Activated naive CD4-positive, alpha-beta T cell treated with anti-CD3 and anti-CD28 coated beads, Interleukin-2, amount 50 U/mL, for 24 hours (primary cell): ENCODE measurements at regions not wholly inside any gene's neighbourhood (a gene's known extent, or its start where the extent isn't known, plus 50 kb on each side); places are given as distances from the start of the nearest gene placed in this dataset.

Experiments
- H3K27ac Mint-ChIP-seq: one replicate; pipeline ENCODE4 v1.8.0; 2021; ENCODE audit warnings: mild to moderate bottlenecking, mixed read lengths
- H3K27me3 Mint-ChIP-seq: one replicate; pipeline ENCODE4 v1.8.0; 2021; ENCODE audit warnings: mixed read lengths
- H3K36me3 Mint-ChIP-seq: one replicate; pipeline ENCODE4 v1.8.0; 2021; ENCODE audit warnings: mixed read lengths
- H3K4me1 Mint-ChIP-seq: one replicate; pipeline ENCODE4 v1.8.0; 2021; ENCODE audit warnings: mixed read lengths
- H3K4me3 Mint-ChIP-seq: one replicate; pipeline ENCODE4 v1.8.0; 2021; ENCODE audit warnings: mild to moderate bottlenecking, mixed read lengths
- H3K9me3 Mint-ChIP-seq: one replicate; pipeline ENCODE4 v1.8.0; 2021; ENCODE audit warnings: mixed read lengths

DNA sequence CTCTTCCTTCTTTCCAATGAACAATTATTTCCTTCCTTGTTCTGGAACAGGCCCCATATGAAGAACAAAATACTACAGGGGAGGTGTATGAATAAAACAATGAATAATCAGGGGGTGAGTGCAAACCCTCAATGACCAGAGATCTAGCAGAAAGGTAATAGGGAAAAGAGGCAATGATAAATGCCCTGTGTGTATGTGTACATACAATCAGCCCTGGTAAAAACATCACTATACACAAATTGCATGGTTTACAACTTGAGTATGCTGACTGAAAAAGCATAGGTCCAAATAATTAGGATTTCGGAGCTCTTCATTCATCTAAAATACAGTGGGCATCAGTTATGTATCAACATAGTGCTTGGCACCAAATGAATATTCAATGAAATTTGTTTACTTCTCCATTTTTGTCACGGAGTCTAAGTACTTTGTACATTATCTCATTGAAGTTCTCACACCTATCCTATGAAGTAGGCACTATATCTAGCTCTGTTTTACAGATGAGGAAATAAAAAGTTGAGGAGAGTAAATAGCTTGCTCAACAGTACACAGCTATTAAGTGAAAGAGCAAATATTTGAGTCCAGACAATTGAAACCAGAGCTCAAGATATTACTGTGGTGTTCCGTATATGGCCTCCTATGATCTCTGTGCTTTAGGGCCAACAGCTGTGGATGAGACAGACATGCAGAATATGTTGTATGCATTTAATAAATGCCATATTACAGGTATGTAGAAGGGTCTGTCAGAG is 1065.4 kb downstream of the SORCS3 start:
- H3K4me1 Mint-ChIP-seq: no peaks in the 10 kb centered on the region
- no peak overlapping the region for H3K4me3 Mint-ChIP-seq
- H3K27ac Mint-ChIP-seq: no peak overlapping the region
- H3K36me3 Mint-ChIP-seq: no peaks in the 10 kb centered on the region
- no peaks in the 10 kb centered on the region for H3K9me3 Mint-ChIP-seq
- no peaks in the 10 kb centered on the region for H3K27me3 Mint-ChIP-seq

DNA sequence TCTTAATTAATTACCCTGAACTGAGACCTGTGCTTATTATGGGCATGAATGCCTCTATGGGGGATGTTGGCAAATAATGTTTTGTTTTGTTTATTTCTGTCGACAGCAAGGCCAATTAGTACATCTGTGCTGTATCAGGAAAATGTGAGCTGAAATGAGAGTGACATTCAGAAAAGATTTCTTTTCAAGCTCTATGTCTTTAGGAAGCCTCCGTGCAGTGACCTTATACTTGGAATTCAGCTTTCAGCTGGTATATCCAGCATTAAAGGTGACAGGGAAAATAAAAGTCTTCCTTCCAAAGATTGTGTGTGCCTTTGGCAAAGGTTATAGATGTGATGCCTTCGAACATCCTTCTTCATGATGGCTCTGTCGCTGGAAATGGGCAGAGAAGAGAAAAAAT is 1061.1 kb downstream of the SORCS3 start:
- H3K4me1 Mint-ChIP-seq: no peaks in the 10 kb centered on the region
- no peaks in the 10 kb centered on the region for H3K36me3 Mint-ChIP-seq
- peaks cover 3% of the 10 kb centered on the region for H3K27me3 Mint-ChIP-seq
- H3K4me3 Mint-ChIP-seq: no peak overlapping the region
- no peaks in the 10 kb centered on the region for H3K9me3 Mint-ChIP-seq
- H3K27ac Mint-ChIP-seq: no peak overlapping the region

- Mint-ChIP-seq H3K27ac (no peak overlapping the region), H3K9me3 (no peaks in the 10 kb centered on the region), H3K4me3 (no peak overlapping the region), H3K4me1 (no peaks in the 10 kb centered on the region), H3K36me3 (no peaks in the 10 kb centered on the region), H3K27me3 (peaks cover 6% of the 10 kb centered on the region)
These were observed 1059.1 kb downstream of the SORCS3 start for GRCh38 chr10:105700218-105700617.

DNA sequence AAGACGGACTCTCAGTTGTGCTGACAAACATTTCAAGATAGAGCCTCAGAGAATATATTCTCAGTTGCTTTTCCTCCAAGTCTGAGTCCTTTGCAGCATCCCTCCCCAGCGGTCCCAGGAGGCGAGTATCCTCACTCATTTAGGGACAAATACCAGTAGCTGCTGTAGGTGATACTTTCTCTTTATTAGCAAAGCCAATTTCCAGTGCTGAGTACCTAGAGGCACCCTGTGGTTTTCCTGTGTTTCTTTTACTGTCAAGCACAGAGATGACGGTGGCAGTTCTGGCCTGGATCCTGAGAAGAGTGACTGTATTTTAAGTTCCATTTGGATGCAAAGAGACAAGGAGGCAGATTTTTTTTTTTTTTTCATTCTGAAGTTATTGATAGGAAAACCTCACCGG is 1058.4 kb downstream of the SORCS3 start:
- H3K4me3 Mint-ChIP-seq: no peak overlapping the region
- H3K27me3 Mint-ChIP-seq: peaks cover 6% of the 10 kb centered on the region
- no peaks in the 10 kb centered on the region for H3K36me3 Mint-ChIP-seq
- H3K27ac Mint-ChIP-seq: no peak overlapping the region
- no peaks in the 10 kb centered on the region for H3K9me3 Mint-ChIP-seq
- H3K4me1 Mint-ChIP-seq: no peaks in the 10 kb centered on the region

DNA sequence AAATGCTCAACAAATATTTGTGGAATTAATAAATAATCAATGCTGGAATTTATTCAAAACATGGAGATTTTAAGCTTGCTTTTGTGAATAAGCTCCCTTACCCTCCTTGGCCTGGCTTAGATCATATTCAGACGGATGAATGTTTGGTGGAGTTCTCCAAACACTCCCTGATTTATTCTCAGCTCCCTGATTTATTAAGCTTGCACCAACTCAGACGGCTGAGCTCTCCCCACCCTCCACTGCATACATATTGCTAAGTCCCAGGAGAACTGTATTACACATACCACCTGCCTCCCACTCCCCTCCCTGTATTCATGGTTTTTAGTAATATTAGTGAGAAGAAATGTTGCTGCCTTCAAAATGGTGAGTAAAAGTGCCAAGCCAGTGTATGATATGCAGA is 1057.5 kb downstream of the SORCS3 start:
- H3K27me3 Mint-ChIP-seq: peaks cover 6% of the 10 kb centered on the region
- no peaks in the 10 kb centered on the region for H3K4me1 Mint-ChIP-seq
- no peaks in the 10 kb centered on the region for H3K36me3 Mint-ChIP-seq
- no peak overlapping the region for H3K27ac Mint-ChIP-seq
- no peaks in the 10 kb centered on the region for H3K9me3 Mint-ChIP-seq
- H3K4me3 Mint-ChIP-seq: no peak overlapping the region

GRCh38 chr10:105697290-105697780 is 1056.2 kb downstream of the SORCS3 start:
- Mint-ChIP-seq H3K9me3 (no peaks in the 10 kb centered on the region), H3K27ac (no peak overlapping the region), H3K4me3 (no peak overlapping the region), H3K27me3 (peaks cover 6% of the 10 kb centered on the region), H3K36me3 (no peaks in the 10 kb centered on the region), H3K4me1 (no peaks in the 10 kb centered on the region)

GRCh38 chr10:105691811-105692210 is 1050.7 kb downstream of the SORCS3 start:
- no peak overlapping the region for H3K27ac Mint-ChIP-seq
- H3K36me3 Mint-ChIP-seq: no peaks in the 10 kb centered on the region
- no peak overlapping the region for H3K4me3 Mint-ChIP-seq
- peaks cover 6% of the 10 kb centered on the region for H3K27me3 Mint-ChIP-seq
- no peaks in the 10 kb centered on the region for H3K4me1 Mint-ChIP-seq
- no peaks in the 10 kb centered on the region for H3K9me3 Mint-ChIP-seq

DNA sequence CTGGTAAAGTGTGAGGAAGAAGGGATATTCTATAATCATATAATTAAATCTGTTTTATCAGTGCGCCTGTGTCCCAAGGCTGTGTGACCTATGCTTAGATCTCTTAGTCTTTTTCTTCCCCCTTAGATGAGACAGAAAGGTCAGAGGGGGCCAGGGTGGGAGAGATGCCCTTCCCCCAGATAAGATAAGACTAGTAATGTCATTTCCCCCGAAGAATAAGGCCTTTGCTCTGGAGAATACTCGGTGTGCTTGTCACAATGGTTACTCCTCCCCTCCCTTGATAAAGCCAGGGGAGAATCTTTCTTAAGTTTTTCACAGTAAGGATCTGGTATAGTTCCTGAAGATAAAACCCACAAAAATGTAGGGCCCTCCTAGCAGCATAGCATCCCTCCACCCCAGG is 1041.8 kb downstream of the SORCS3 start:
- H3K9me3 Mint-ChIP-seq: peaks cover 6% of the 10 kb centered on the region
- H3K4me1 Mint-ChIP-seq: no peaks in the 10 kb centered on the region
- peaks cover 1% of the 10 kb centered on the region for H3K27me3 Mint-ChIP-seq
- H3K36me3 Mint-ChIP-seq: no peaks in the 10 kb centered on the region
- no peak overlapping the region for H3K4me3 Mint-ChIP-seq
- no peak overlapping the region for H3K27ac Mint-ChIP-seq

DNA sequence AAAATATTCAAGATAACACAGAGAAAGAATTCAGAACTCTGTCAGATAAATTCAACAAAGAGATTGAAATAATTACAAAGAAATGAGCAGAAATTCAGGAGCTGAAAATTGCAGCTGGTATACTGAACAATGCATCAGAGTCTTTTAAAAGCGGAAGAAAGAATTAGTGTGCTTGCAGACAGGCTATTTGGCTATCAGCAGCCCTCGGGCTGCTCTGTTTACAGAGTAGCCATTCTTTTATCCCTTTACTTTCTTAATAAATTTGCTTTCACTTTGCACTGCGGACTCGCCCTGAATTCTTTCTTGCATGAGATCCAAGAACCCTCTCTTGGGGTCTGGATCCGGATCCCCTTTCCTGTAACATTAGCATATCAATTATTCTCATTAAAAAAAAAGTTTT is 1040.0 kb downstream of the SORCS3 start:
- H3K36me3 Mint-ChIP-seq: no peaks in the 10 kb centered on the region
- H3K4me1 Mint-ChIP-seq: no peaks in the 10 kb centered on the region
- H3K27me3 Mint-ChIP-seq: no peaks in the 10 kb centered on the region
- peaks cover 6% of the 10 kb centered on the region for H3K9me3 Mint-ChIP-seq
- no peak overlapping the region for H3K27ac Mint-ChIP-seq
- no peak overlapping the region for H3K4me3 Mint-ChIP-seq

DNA sequence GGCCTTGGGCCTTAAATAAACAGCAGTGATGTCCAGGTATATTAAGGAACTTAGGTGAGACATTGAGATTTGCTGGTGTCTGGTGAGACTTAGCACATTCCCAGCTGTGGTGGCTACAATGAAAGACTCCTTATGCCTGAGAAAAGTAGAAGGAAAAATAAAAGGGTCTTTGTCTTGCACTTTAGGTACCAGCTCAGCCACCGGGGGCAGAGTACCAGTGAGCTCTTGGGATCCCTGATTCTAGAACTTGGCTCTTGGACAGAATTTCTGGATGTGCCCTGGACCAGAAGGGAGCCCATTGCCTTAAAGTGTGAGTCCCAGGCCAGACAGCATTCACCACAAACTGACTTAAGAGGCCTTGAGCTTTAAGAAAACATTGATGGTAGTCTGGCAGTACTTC is 1038.7 kb downstream of the SORCS3 start:
- H3K4me3 Mint-ChIP-seq: no peak overlapping the region
- H3K27me3 Mint-ChIP-seq: no peaks in the 10 kb centered on the region
- H3K9me3 Mint-ChIP-seq: peaks cover 6% of the 10 kb centered on the region
- no peak overlapping the region for H3K27ac Mint-ChIP-seq
- H3K36me3 Mint-ChIP-seq: no peaks in the 10 kb centered on the region
- no peaks in the 10 kb centered on the region for H3K4me1 Mint-ChIP-seq

- no peak overlapping the region for H3K27ac Mint-ChIP-seq
- H3K9me3 Mint-ChIP-seq: peaks cover 5% of the 10 kb centered on the region
- no peak overlapping the region for H3K4me3 Mint-ChIP-seq
- H3K27me3 Mint-ChIP-seq: no peaks in the 10 kb centered on the region
- H3K36me3 Mint-ChIP-seq: no peaks in the 10 kb centered on the region
- no peaks in the 10 kb centered on the region for H3K4me1 Mint-ChIP-seq
These were observed 1034.2 kb downstream of the SORCS3 start for GRCh38 chr10:105675333-105675732.

- H3K27ac Mint-ChIP-seq: no peak overlapping the region
- peaks cover 5% of the 10 kb centered on the region for H3K9me3 Mint-ChIP-seq
- no peaks in the 10 kb centered on the region for H3K4me1 Mint-ChIP-seq
- no peaks in the 10 kb centered on the region for H3K36me3 Mint-ChIP-seq
- H3K27me3 Mint-ChIP-seq: no peaks in the 10 kb centered on the region
- H3K4me3 Mint-ChIP-seq: no peak overlapping the region
These were observed 1033.4 kb downstream of the SORCS3 start for GRCh38 chr10:105674448-105674847.

- no peaks in the 10 kb centered on the region for H3K4me1 Mint-ChIP-seq
- no peak overlapping the region for H3K4me3 Mint-ChIP-seq
- H3K27me3 Mint-ChIP-seq: peaks cover 1% of the 10 kb centered on the region
- H3K27ac Mint-ChIP-seq: no peak overlapping the region
- no peaks in the 10 kb centered on the region for H3K9me3 Mint-ChIP-seq
- no peaks in the 10 kb centered on the region for H3K36me3 Mint-ChIP-seq
These were observed 1017.6 kb downstream of the SORCS3 start for GRCh38 chr10:105658696-105659095.

DNA sequence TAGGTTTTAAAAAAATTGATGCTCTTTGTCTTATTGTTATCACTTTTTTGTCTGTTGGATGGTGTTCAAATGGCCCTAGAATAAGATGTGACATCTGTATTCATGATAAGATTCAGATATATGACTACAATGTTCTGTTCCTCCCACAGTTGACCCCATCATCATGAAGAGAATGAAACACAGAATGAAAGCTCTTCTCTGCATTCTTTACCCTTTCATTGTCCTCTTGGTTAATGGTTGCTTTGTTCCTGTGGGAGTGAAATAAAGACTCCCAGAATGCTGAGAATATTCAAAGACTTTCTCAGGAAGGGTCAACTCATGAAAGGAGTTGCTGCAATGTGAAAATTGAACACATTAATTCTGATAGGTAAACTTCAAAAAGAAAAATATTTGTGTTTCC is 1015.8 kb downstream of the SORCS3 start:
- Mint-ChIP-seq H3K9me3 (no peaks in the 10 kb centered on the region), H3K27ac (no peak overlapping the region), H3K27me3 (peaks cover 1% of the 10 kb centered on the region), H3K36me3 (no peaks in the 10 kb centered on the region), H3K4me1 (no peaks in the 10 kb centered on the region), H3K4me3 (no peak overlapping the region)

GRCh38 chr10:105650306-105650705 is 1009.2 kb downstream of the SORCS3 start:
- H3K9me3 Mint-ChIP-seq: no peaks in the 10 kb centered on the region
- H3K4me1 Mint-ChIP-seq: no peaks in the 10 kb centered on the region
- H3K4me3 Mint-ChIP-seq: no peak overlapping the region
- H3K27me3 Mint-ChIP-seq: peaks cover 5% of the 10 kb centered on the region
- no peaks in the 10 kb centered on the region for H3K36me3 Mint-ChIP-seq
- H3K27ac Mint-ChIP-seq: no peak overlapping the region

- H3K4me3 Mint-ChIP-seq: no peak overlapping the region
- H3K9me3 Mint-ChIP-seq: no peaks in the 10 kb centered on the region
- H3K27ac Mint-ChIP-seq: no peak overlapping the region
- H3K36me3 Mint-ChIP-seq: no peaks in the 10 kb centered on the region
- no peaks in the 10 kb centered on the region for H3K4me1 Mint-ChIP-seq
- H3K27me3 Mint-ChIP-seq: peaks cover 4% of the 10 kb centered on the region
These were observed 1006.3 kb downstream of the SORCS3 start for GRCh38 chr10:105647354-105647753.

GRCh38 chr10:105644978-105645377 is 1003.9 kb downstream of the SORCS3 start:
- H3K4me1 Mint-ChIP-seq: no peaks in the 10 kb centered on the region
- no peak overlapping the region for H3K4me3 Mint-ChIP-seq
- peaks cover 6% of the 10 kb centered on the region for H3K27me3 Mint-ChIP-seq
- no peaks in the 10 kb centered on the region for H3K36me3 Mint-ChIP-seq
- no peaks in the 10 kb centered on the region for H3K9me3 Mint-ChIP-seq
- H3K27ac Mint-ChIP-seq: no peak overlapping the region
